ENCODE measurements at regions not wholly inside any gene's neighbourhood (a gene's known extent, or its start where the extent isn't known, plus 50 kb on each side); places are given as distances from the start of the nearest gene placed in this dataset.
"Not testable (repeated sequence)": the region's sequence is repeated elsewhere in the genome, so short reads cannot be mapped to it uniquely, and the experiment has no call there.

GRCh38 chr2:8611700-8612099 lies 70.2 kb upstream of the ID2 start:
- Mint-ChIP-seq H3K27ac (no peak overlapping the region), H3K27me3 (peaks cover 2% of the 10 kb centered on the region), H3K36me3 (peaks cover 2% of the 10 kb centered on the region), H3K4me1 (ENCODE audit: low read depth) (peaks cover 18% of the 10 kb centered on the region), H3K4me3 (no peak overlapping the region), H3K9me3 (ENCODE audit: low read depth) (no peaks in the 10 kb centered on the region)

- no peak overlapping the region for H3K4me3 Mint-ChIP-seq
- peaks cover 2% of the 10 kb centered on the region for H3K27me3 Mint-ChIP-seq
- H3K4me1 Mint-ChIP-seq (ENCODE audit: low read depth) = peaks cover 16% of the 10 kb centered on the region
- peaks cover 2% of the 10 kb centered on the region for H3K36me3 Mint-ChIP-seq
- no peak overlapping the region for H3K27ac Mint-ChIP-seq
- H3K9me3 Mint-ChIP-seq (ENCODE audit: low read depth) = no peaks in the 10 kb centered on the region
Measured at GRCh38 chr2:8612734-8613179, 69.1 kb upstream of the ID2 start.

- H3K27me3 Mint-ChIP-seq; H3K27ac Mint-ChIP-seq; H3K4me3 Mint-ChIP-seq; H3K36me3 Mint-ChIP-seq; H3K9me3 Mint-ChIP-seq (ENCODE audit: low read depth): not testable (repeated sequence)
- H3K4me1 Mint-ChIP-seq (ENCODE audit: low read depth) = peaks cover 13% of the 10 kb centered on the region
Measured at GRCh38 chr2:8613207-8613999, 68.5 kb upstream of the ID2 start.

- Mint-ChIP-seq H3K36me3 (peaks cover 2% of the 10 kb centered on the region), H3K27me3 (peaks cover 2% of the 10 kb centered on the region), H3K4me3 (no peak overlapping the region), H3K9me3 (ENCODE audit: low read depth) (no peaks in the 10 kb centered on the region), H3K4me1 (ENCODE audit: low read depth) (peaks cover 7% of the 10 kb centered on the region), H3K27ac (no peak overlapping the region)
Measured at GRCh38 chr2:8614646-8615045, 67.2 kb upstream of the ID2 start.

GRCh38 chr2:8615252-8615575 lies 66.6 kb upstream of the ID2 start:
- peaks cover 2% of the 10 kb centered on the region for H3K27me3 Mint-ChIP-seq
- H3K4me1 Mint-ChIP-seq (ENCODE audit: low read depth) = peaks cover 7% of the 10 kb centered on the region
- peaks cover 2% of the 10 kb centered on the region for H3K36me3 Mint-ChIP-seq
- no peaks in the 10 kb centered on the region for H3K9me3 Mint-ChIP-seq (ENCODE audit: low read depth)
- no peak overlapping the region for H3K27ac Mint-ChIP-seq
- H3K4me3 Mint-ChIP-seq = no peak overlapping the region

- H3K4me1 Mint-ChIP-seq (ENCODE audit: low read depth) = peaks cover 7% of the 10 kb centered on the region
- H3K27me3 Mint-ChIP-seq = peaks cover 2% of the 10 kb centered on the region
- no peaks in the 10 kb centered on the region for H3K36me3 Mint-ChIP-seq
- no peak overlapping the region for H3K27ac Mint-ChIP-seq
- H3K4me3 Mint-ChIP-seq = no peak overlapping the region
- H3K9me3 Mint-ChIP-seq (ENCODE audit: low read depth) = no peaks in the 10 kb centered on the region
Measured at GRCh38 chr2:8615576-8616281, 66.1 kb upstream of the ID2 start.

- Mint-ChIP-seq H3K27ac (no peak overlapping the region), H3K36me3 (no peaks in the 10 kb centered on the region), H3K27me3 (peaks cover 2% of the 10 kb centered on the region), H3K4me3 (no peak overlapping the region), H3K4me1 (ENCODE audit: low read depth) (peaks cover 4% of the 10 kb centered on the region), H3K9me3 (ENCODE audit: low read depth) (no peaks in the 10 kb centered on the region)
Measured at GRCh38 chr2:8617048-8617447, 64.8 kb upstream of the ID2 start.

- Mint-ChIP-seq H3K4me1 (ENCODE audit: low read depth) (peaks cover 4% of the 10 kb centered on the region), H3K36me3 (no peaks in the 10 kb centered on the region), H3K27me3 (peaks cover 2% of the 10 kb centered on the region), H3K9me3 (ENCODE audit: low read depth) (no peaks in the 10 kb centered on the region), H3K4me3 (no peak overlapping the region), H3K27ac (no peak overlapping the region)
Measured at GRCh38 chr2:8617590-8617989, 64.3 kb upstream of the ID2 start.

- Mint-ChIP-seq H3K27ac (no peak overlapping the region), H3K9me3 (ENCODE audit: low read depth) (no peaks in the 10 kb centered on the region), H3K27me3 (no peaks in the 10 kb centered on the region), H3K36me3 (no peaks in the 10 kb centered on the region), H3K4me3 (no peak overlapping the region), H3K4me1 (ENCODE audit: low read depth) (no peaks in the 10 kb centered on the region)
Measured at GRCh38 chr2:8619071-8619470, 62.8 kb upstream of the ID2 start.

GRCh38 chr2:8620611-8621382 lies 61.1 kb upstream of the ID2 start:
- no peaks in the 10 kb centered on the region for H3K36me3 Mint-ChIP-seq
- H3K27me3 Mint-ChIP-seq = no peaks in the 10 kb centered on the region
- H3K27ac Mint-ChIP-seq = no peak overlapping the region
- H3K4me1 Mint-ChIP-seq (ENCODE audit: low read depth) = no peaks in the 10 kb centered on the region
- no peak overlapping the region for H3K4me3 Mint-ChIP-seq
- no peaks in the 10 kb centered on the region for H3K9me3 Mint-ChIP-seq (ENCODE audit: low read depth)

- Mint-ChIP-seq H3K36me3 (no peaks in the 10 kb centered on the region), H3K27ac (no peak overlapping the region), H3K4me3 (no peak overlapping the region), H3K27me3 (no peaks in the 10 kb centered on the region), H3K9me3 (ENCODE audit: low read depth) (no peaks in the 10 kb centered on the region), H3K4me1 (ENCODE audit: low read depth) (no peaks in the 10 kb centered on the region)
Measured at GRCh38 chr2:8622199-8622911, 59.5 kb upstream of the ID2 start.

GRCh38 chr2:8622924-8623465 lies 58.9 kb upstream of the ID2 start:
- Mint-ChIP-seq H3K4me1 (ENCODE audit: low read depth) (no peaks in the 10 kb centered on the region), H3K36me3 (no peaks in the 10 kb centered on the region), H3K4me3 (no peak overlapping the region), H3K27ac (no peak overlapping the region), H3K9me3 (ENCODE audit: low read depth) (no peaks in the 10 kb centered on the region), H3K27me3 (no peaks in the 10 kb centered on the region)

- Mint-ChIP-seq H3K27me3 (no peaks in the 10 kb centered on the region), H3K36me3 (no peaks in the 10 kb centered on the region), H3K27ac (no peak overlapping the region), H3K9me3 (ENCODE audit: low read depth) (no peaks in the 10 kb centered on the region), H3K4me3 (no peak overlapping the region), H3K4me1 (ENCODE audit: low read depth) (no peaks in the 10 kb centered on the region)
Measured at GRCh38 chr2:8623576-8623957, 58.3 kb upstream of the ID2 start.

- Mint-ChIP-seq H3K4me1 (ENCODE audit: low read depth) (no peaks in the 10 kb centered on the region), H3K27ac (no peak overlapping the region), H3K27me3 (no peaks in the 10 kb centered on the region), H3K4me3 (no peak overlapping the region), H3K9me3 (ENCODE audit: low read depth) (no peaks in the 10 kb centered on the region), H3K36me3 (no peaks in the 10 kb centered on the region)
Measured at GRCh38 chr2:8623958-8624591, 57.8 kb upstream of the ID2 start.
